Activated B cell treated with CpG ODN at 0.5 μM for 24 hours (primary cell): ENCODE measurements at regions not wholly inside any gene's neighbourhood (a gene's known extent, or its start where the extent isn't known, plus 50 kb on each side); places are given as distances from the start of the nearest gene placed in this dataset.

Experiments
- ATAC-seq: fragments of 200-7000 bp; cut with Tn5 transposase; one replicate; pipeline ENCODE4 v1.10.0; 2021; ENCODE audit warnings: low read depth, mild to moderate bottlenecking, moderate library complexity
- CTCF ChIA-PET: fragments of 350-600 bp; sonication (Branson Sonifier 250); formaldehyde crosslinking; loops from one replicate; lab custom pipeline; 2021; ENCODE audit warnings: antibody characterized with exemption; lab: Charles Lee
- POLR2A ChIA-PET: fragments of 350-600 bp; sonication (Branson Sonifier 250); formaldehyde crosslinking; loops from one replicate; lab custom pipeline; 2021; ENCODE audit warnings: antibody characterized with exemption; lab: Charles Lee
- DNase-seq: peaks from one replicate; pipeline ENCODE4 v3.0.0; 2022
- H3K27ac Mint-ChIP-seq: one replicate; pipeline ENCODE4 v1.8.0; 2020; ENCODE audit warnings: mixed read lengths
- H3K27me3 Mint-ChIP-seq: one replicate; pipeline ENCODE4 v1.8.0; 2021; ENCODE audit warnings: mixed read lengths
- H3K36me3 Mint-ChIP-seq: one replicate; pipeline ENCODE4 v1.8.0; 2021; ENCODE audit warnings: low read depth, mixed read lengths
- H3K4me1 Mint-ChIP-seq: one replicate; pipeline ENCODE4 v1.8.0; 2021; ENCODE audit warnings: mixed read lengths
- H3K4me3 Mint-ChIP-seq: one replicate; pipeline ENCODE4 v1.8.0; 2020; ENCODE audit warnings: mild to moderate bottlenecking, mixed read lengths
- H3K9me3 Mint-ChIP-seq: one replicate; pipeline ENCODE4 v1.8.0; 2020; ENCODE audit warnings: mixed read lengths
- intact Hi-C: fragments of 100-400 bp; cut with micrococcal nuclease; formaldehyde crosslinking; loops from one replicate; pipeline ENCODE4 v1.15.1; 2024
- TF ChIP-seq, protein P1 (sequence below): fragments of 200-600 bp; IDR thresholded peaks from one replicate; pipeline ENCODE4 v1.8.0; 2022; ENCODE audit warnings: antibody characterized with exemption, mild to moderate bottlenecking

DNA sequence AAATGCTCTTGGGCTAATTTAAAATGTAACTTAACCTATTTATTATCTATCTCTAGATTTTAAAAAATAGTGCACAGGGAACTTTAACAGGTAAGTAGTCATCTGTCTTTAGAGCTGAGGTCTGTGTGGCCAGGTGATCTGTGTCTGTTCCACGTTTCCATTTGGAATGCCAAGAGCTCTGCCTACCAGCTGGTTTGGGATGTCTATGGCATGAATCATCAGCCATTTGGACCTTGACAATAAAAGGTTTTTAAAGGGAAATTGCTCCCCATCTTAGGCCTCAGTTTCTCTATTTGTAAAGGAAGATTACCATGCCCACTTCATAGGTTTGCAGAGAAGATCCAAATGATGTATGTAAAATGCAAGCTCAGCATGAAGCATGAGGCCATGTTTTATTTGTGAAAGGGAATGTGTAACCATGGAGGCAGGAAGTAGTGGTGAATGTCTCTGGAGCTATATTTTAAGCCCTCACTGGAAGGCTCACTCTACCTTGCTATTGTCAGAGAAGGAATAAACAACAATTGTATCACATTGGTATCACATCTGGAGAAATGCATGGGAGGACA, 548.1 kb upstream of the LMCD1 start:
- POLR2A ChIA-PET: no interaction called here

GRCh38 chr3:7957024-7957423, 544.6 kb upstream of the LMCD1 start:
- ATAC-seq (no peak), DNase-seq (no peak)
- Mint-ChIP-seq H3K27ac (no peak overlapping the region), H3K4me3 (no peak overlapping the region), H3K9me3 (no peaks in the 10 kb centered on the region), H3K27me3 (no peaks in the 10 kb centered on the region), H3K4me1 (no peaks in the 10 kb centered on the region), H3K36me3 (no peaks in the 10 kb centered on the region)
- TF ChIP-seq, protein P1, sequence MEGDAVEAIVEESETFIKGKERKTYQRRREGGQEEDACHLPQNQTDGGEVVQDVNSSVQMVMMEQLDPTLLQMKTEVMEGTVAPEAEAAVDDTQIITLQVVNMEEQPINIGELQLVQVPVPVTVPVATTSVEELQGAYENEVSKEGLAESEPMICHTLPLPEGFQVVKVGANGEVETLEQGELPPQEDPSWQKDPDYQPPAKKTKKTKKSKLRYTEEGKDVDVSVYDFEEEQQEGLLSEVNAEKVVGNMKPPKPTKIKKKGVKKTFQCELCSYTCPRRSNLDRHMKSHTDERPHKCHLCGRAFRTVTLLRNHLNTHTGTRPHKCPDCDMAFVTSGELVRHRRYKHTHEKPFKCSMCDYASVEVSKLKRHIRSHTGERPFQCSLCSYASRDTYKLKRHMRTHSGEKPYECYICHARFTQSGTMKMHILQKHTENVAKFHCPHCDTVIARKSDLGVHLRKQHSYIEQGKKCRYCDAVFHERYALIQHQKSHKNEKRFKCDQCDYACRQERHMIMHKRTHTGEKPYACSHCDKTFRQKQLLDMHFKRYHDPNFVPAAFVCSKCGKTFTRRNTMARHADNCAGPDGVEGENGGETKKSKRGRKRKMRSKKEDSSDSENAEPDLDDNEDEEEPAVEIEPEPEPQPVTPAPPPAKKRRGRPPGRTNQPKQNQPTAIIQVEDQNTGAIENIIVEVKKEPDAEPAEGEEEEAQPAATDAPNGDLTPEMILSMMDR: no peak
- intact Hi-C loops: no loop called here
- ChIA-PET CTCF (no interaction called here), POLR2A (no interaction called here)

More for the DNA sequence above, 548.1 kb upstream of the LMCD1 start:
- Mint-ChIP-seq H3K27ac (no peak overlapping the region), H3K9me3 (peaks cover 4% of the 10 kb centered on the region), H3K4me1 (no peaks in the 10 kb centered on the region), H3K27me3 (no peaks in the 10 kb centered on the region), H3K4me3 (no peak overlapping the region), H3K36me3 (no peaks in the 10 kb centered on the region)
- DNase-seq (no peak), ATAC-seq (no peak)
- intact Hi-C loops: no loop called here
- TF ChIP-seq, protein P1: no peak
- CTCF ChIA-PET: no interaction called here

DNA sequence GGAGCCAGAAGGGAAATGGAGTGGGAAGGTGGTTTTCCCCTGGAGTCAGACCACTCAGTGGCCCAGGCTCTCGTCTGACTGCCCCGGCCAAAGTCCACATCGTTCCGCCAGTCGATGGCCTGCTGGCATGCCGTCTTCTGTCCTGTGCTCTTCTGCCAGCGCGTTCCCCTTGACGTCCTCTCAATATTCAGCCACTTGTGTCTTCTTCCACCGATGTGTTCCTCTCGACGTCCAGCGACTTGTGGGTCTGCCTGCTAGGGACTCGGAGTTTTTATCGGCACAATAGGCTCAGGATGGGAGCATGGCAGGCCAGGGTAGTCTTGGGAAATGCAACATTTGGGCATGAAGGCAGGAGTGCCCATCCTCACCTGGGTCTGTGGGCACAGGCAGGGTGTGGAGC, 542.5 kb upstream of the LMCD1 start:
- DNase-seq (no peak), ATAC-seq (no peak)
- TF ChIP-seq, protein P1: no peak
- ChIA-PET CTCF (no interaction called here), POLR2A (no interaction called here)
- H3K4me1 Mint-ChIP-seq: no peaks in the 10 kb centered on the region
- H3K27me3 Mint-ChIP-seq: no peaks in the 10 kb centered on the region
- H3K27ac Mint-ChIP-seq: no peak overlapping the region
- intact Hi-C loops: no loop called here
- H3K36me3 Mint-ChIP-seq: no peaks in the 10 kb centered on the region
- no peak overlapping the region for H3K4me3 Mint-ChIP-seq
- H3K9me3 Mint-ChIP-seq: no peaks in the 10 kb centered on the region

DNA sequence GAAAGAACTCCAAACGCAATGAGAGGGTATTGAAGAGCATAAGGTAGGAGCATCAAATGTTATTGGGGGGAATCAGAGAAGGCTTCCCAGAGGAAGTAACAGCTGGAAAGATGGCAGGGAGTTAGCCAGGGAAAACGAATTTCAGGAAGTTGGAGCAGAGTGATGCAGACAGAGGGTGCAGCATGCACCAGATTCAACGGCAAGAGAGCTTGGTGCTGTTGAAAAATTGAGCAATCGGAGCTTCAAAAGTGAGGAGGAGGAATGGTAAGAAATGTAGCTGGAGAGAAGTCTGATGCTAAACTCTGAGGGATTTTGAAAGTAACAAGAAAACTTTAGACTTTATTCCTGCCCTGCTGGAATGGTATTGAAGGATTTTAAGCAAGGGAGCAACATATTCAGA, 541.0 kb upstream of the LMCD1 start:
- no peak for ATAC-seq
- ChIA-PET POLR2A (no interaction called here), CTCF (no interaction called here)
- H3K4me1 Mint-ChIP-seq: no peaks in the 10 kb centered on the region
- H3K36me3 Mint-ChIP-seq: no peaks in the 10 kb centered on the region
- no peak overlapping the region for H3K4me3 Mint-ChIP-seq
- H3K27me3 Mint-ChIP-seq: no peaks in the 10 kb centered on the region
- H3K9me3 Mint-ChIP-seq: no peaks in the 10 kb centered on the region
- TF ChIP-seq, protein P1: no peak
- H3K27ac Mint-ChIP-seq: no peak overlapping the region
- intact Hi-C loops: no loop called here
- DNase-seq: no peak

DNA sequence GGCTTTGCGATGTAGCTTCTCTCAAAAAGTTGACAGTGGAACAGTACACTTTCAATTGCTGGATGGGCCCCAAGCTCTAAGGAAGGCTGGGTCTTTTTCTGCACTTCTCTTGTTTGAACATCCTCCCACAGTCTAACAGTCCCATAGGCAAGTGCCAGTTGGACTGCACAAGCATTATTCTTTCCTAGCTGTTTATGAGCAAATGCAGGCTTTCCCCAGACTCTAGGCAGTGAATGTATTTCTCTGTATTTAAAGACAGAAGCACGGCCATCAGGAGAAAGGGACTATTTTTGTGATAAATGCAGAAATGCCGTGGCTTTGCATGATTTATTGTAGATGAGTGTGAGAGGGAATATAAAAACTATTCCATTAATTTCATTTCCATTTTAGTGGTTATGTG, 539.3 kb upstream of the LMCD1 start:
- Mint-ChIP-seq H3K4me3 (no peak overlapping the region), H3K4me1 (no peaks in the 10 kb centered on the region), H3K27ac (no peak overlapping the region), H3K9me3 (no peaks in the 10 kb centered on the region), H3K36me3 (no peaks in the 10 kb centered on the region), H3K27me3 (no peaks in the 10 kb centered on the region)
- TF ChIP-seq, protein P1: no peak
- ATAC-seq: no peak
- CTCF ChIA-PET: no interaction called here
- POLR2A ChIA-PET: no interaction called here
- no peak for DNase-seq
- intact Hi-C loops: no loop called here
